ENCODE measurements at regions not wholly inside any gene's neighbourhood (a gene's known extent, or its start where the extent isn't known, plus 50 kb on each side); places are given as distances from the start of the nearest gene placed in this dataset.

- no peak for TF ChIP-seq E2F1 (CRISPR knock-in tag; IDR thresholded peaks at IDR 0.05)
These were observed 323.6 kb upstream of the PODXL start (continued) for GRCh38 chr7:131880078-131880477.

- no peak overlapping the region for H3K27ac Mint-ChIP-seq
- CTCF ChIA-PET: interaction anchor here (1.1 kb wide), 1 partner anchor 9 kb away, joined by 5 read pairs; no protein-coding TSS in a partner anchor
- POLR2A ChIA-PET: no interaction called here
- TF ChIP-seq MLX (CRISPR knock-in tag; IDR thresholded peaks at IDR 0.05) (no peak), ZNF121 (CRISPR knock-in tag; IDR thresholded peaks at IDR 0.05) (no peak), ARID4B (CRISPR knock-in tag; IDR thresholded peaks at IDR 0.05; ENCODE audit: borderline replicate concordance) (no peak), NFATC4 (CRISPR knock-in tag; IDR thresholded peaks at IDR 0.05) (no peak), ZNF512 (CRISPR knock-in tag; IDR thresholded peaks at IDR 0.05; ENCODE audit: borderline replicate concordance) (no peak), CBFB (CRISPR knock-in tag; IDR thresholded peaks at IDR 0.05; ENCODE audit: low read depth) (no peak), ATF6 (CRISPR knock-in tag; IDR thresholded peaks at IDR 0.05) (no peak), PRDM15 (CRISPR knock-in tag; IDR thresholded peaks at IDR 0.05) (no peak)
- ATAC-seq: no peak
- no peak for DNase-seq (ENCODE audit: low spot score)
- peaks cover 9% of the 10 kb centered on the region for H3K4me1 Mint-ChIP-seq
- no peaks in the 10 kb centered on the region for H3K36me3 Mint-ChIP-seq
- H3K9me3 Mint-ChIP-seq: no peaks in the 10 kb centered on the region
- H3K4me3 Mint-ChIP-seq: no peak overlapping the region
- H3K27me3 Mint-ChIP-seq (ENCODE audit: low read depth): peaks cover 6% of the 10 kb centered on the region
These were observed 323.0 kb upstream of the PODXL start for GRCh38 chr7:131879424-131879823.
